DMS153 (cell line): ENCODE measurements at regions not wholly inside any gene's neighbourhood (a gene's known extent, or its start where the extent isn't known, plus 50 kb on each side); places are given as distances from the start of the nearest gene placed in this dataset.
A peak's percentile ranks its signal among the peaks of the same experiment; 100 is the strongest.
"Not testable (repeated sequence)": the region's sequence is repeated elsewhere in the genome, so short reads cannot be mapped to it uniquely, and the experiment has no call there.

Experiments used
- DNase-seq: peaks from one replicate; lab custom pipeline; 2025; lab: John Stamatoyannopoulos, UW

GRCh38 chr12:124130691-124131591, 157.9 kb downstream of the ZNF664 start:
- peak; percentile 72 for DNase-seq

GRCh38 chr12:124131659-124132058, 158.6 kb downstream of the ZNF664 start:
- DNase-seq, result no peak

GRCh38 chr12:124132530-124132929, 159.5 kb downstream of the ZNF664 start:
- no peak for DNase-seq

GRCh38 chr12:124136796-124137195, 158.1 kb upstream of the RFLNA start:
- DNase-seq, result no peak

GRCh38 chr12:124140944-124141486, 153.9 kb upstream of the RFLNA start:
- DNase-seq, result no peak

GRCh38 chr12:124141611-124142010, 153.3 kb upstream of the RFLNA start:
- not testable (repeated sequence) for DNase-seq

GRCh38 chr12:124142395-124143035, 152.4 kb upstream of the RFLNA start:
- no peak for DNase-seq

- no peak for DNase-seq
Observed at GRCh38 chr12:124143726-124144125, 151.2 kb upstream of the RFLNA start.

GRCh38 chr12:124144531-124145194, 150.2 kb upstream of the RFLNA start:
- DNase-seq, result no peak

GRCh38 chr12:124147027-124147426, 147.9 kb upstream of the RFLNA start:
- no peak for DNase-seq

GRCh38 chr12:124147575-124147974, 147.3 kb upstream of the RFLNA start:
- no peak for DNase-seq

GRCh38 chr12:124148481-124149273, 146.2 kb upstream of the RFLNA start:
- DNase-seq, result peak; percentile 54

GRCh38 chr12:124149287-124149686, 145.6 kb upstream of the RFLNA start:
- no peak for DNase-seq

GRCh38 chr12:124150168-124150567, 144.7 kb upstream of the RFLNA start:
- DNase-seq, result no peak

- DNase-seq, result no peak
Observed at GRCh38 chr12:124151583-124151982, 143.3 kb upstream of the RFLNA start.

GRCh38 chr12:124152731-124153130, 142.2 kb upstream of the RFLNA start:
- no peak for DNase-seq

- DNase-seq, result no peak
Observed at GRCh38 chr12:124153392-124153791, 141.5 kb upstream of the RFLNA start.

GRCh38 chr12:124157406-124157805, 137.5 kb upstream of the RFLNA start:
- no peak for DNase-seq

- DNase-seq, result no peak
Observed at GRCh38 chr12:124159655-124160054, 135.2 kb upstream of the RFLNA start.

- DNase-seq, result no peak
Observed at GRCh38 chr12:124160097-124160756, 134.7 kb upstream of the RFLNA start.

- DNase-seq, result not testable (repeated sequence)
Observed at GRCh38 chr12:124161402-124161801, 133.5 kb upstream of the RFLNA start.
